HK-2 (cell line): ENCODE measurements at regions not wholly inside any gene's neighbourhood (a gene's known extent, or its start where the extent isn't known, plus 50 kb on each side); places are given as distances from the start of the nearest gene placed in this dataset.
"Not testable (repeated sequence)": the region's sequence is repeated elsewhere in the genome, so short reads cannot be mapped to it uniquely, and the experiment has no call there.

Experiments
- DNase-seq: peaks from one replicate; pipeline ENCODE4 v3.0.0-alpha.2; 2018; ENCODE audit not compliant: unreplicated experiment

DNA sequence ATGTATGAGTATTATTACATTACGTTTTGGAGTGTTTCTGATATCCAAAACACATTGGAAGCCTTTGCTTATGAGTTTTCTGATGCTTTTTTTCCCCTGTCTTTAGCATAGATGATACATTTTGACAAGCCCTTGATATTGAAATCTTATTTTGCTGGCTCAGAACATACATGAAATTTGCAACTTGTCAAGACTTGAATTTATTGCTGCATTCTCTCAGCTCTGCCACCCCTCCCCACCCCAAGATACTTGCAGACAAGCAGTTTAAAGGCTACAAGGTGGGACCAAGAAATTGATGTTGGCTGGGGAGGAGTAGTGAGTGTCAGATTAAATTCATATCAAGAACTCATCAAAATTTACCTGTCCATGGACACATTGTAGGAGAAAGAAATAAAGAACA is 160.2 kb downstream of the GJA1 start:
- no peak for DNase-seq

GRCh38 chr6:121596441-121596840 is 161.0 kb downstream of the GJA1 start:
- DNase-seq = no peak

DNA sequence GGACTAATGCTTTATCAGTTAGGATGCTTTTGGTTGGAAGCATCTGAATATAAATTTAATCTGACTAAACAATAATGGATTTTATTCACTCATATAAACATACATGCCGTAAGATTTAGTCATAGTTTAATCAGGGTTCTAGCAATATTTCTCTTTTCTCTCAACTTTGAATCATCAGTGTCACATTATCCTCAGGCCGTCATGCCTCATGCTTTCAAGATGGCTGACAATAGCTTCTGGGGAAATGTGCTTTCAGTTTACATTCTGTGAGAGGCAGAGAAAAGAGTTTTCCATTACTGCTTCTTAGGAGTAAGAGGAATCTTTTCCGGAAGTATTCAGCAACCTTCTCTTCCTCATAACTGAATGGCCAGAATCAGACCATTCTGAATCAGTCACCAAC is 162.2 kb downstream of the GJA1 start:
- DNase-seq = no peak

DNA sequence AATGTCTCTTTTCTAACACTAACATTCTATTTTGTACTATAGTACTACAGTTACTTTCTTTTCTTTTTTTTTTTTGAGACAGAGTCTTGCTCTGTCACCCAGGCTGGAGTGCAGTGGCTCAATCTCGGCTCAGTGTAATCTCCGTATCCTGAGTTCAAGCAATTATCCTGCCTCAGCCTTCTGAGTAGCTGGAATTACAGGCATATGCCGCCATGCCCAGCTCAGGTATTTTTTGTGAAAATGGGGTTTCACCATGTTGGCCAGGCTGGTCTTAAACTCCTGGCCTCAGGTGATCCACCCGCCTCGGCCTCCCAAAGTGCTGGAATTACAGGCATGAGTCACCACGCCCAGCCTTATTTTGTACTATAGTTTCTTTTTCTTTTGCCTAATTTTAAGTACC is 163.9 kb downstream of the GJA1 start:
- DNase-seq = not testable (repeated sequence)

- DNase-seq = no peak
Observed at GRCh38 chr6:121600389-121601168, 165.1 kb downstream of the GJA1 start.

GRCh38 chr6:121603486-121603885 is 168.0 kb downstream of the GJA1 start:
- no peak for DNase-seq

DNA sequence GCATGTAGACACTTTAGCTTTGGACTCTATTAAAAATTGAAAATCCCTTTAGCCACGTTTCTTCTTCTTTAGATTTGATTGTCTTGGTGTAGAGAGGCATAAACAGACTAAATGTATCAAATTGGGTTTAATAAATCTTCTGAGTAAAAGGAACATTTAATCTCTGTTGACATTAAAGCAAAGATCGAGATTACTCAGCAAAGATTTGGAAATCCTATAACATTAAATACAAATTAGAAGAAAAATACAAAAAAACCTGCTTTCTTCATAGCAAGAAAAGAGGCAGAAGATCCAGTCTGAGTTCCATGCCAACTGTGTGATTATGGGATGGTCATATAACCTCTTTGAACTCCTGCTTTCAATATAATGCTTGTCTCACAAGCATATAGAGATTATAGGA is 172.3 kb downstream of the GJA1 start:
- no peak for DNase-seq

- no peak for DNase-seq
Observed at GRCh38 chr6:121608270-121608669, 172.8 kb downstream of the GJA1 start.

GRCh38 chr6:121609281-121609680 is 173.8 kb downstream of the GJA1 start:
- no peak for DNase-seq

GRCh38 chr6:121612927-121613326 is 177.5 kb downstream of the GJA1 start:
- no peak for DNase-seq

- DNase-seq = no peak
Observed at GRCh38 chr6:121614115-121614514, 178.7 kb downstream of the GJA1 start.

- no peak for DNase-seq
Observed at GRCh38 chr6:121615493-121615892, 180.0 kb downstream of the GJA1 start.

DNA sequence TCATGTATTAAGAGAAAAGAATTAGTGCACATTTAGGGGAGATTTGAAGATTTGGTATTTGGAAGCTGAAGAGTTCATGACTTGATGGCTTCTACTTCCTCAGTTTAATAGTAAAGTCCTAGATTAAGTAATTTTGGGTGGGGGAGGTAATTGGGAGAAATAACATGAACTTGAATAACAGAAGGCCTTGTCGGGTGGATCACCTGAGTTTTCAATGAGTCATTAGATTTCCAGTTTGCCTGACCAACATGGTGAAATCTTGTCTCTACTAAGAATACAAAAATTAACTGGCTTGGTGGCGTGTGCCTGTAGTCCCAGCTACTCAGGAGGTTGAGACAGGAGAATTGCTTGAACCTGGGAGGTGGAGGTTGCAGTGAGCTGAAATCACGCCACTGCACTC is 181.0 kb downstream of the GJA1 start:
- no peak for DNase-seq

GRCh38 chr6:121617388-121617787 is 181.9 kb downstream of the GJA1 start:
- DNase-seq = no peak

DNA sequence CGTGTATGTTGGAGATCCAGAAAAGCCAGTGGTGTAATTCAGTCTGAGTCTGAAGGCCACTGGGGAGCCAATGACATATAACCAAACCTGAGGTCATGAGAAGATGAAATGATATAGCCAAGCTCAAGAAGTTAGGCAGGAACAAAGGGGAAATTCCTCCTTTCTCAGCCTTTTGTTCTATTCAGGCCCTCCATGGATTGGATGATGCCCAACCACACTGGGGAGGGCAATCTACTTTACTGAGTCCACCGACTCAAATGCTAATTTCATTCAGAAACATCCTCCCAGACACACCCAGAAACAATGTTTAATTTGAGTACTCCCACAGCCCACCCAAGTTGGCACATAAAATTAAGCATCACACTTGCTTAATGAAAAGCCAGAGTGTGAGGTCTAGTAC is 183.6 kb downstream of the GJA1 start:
- no peak for DNase-seq

DNA sequence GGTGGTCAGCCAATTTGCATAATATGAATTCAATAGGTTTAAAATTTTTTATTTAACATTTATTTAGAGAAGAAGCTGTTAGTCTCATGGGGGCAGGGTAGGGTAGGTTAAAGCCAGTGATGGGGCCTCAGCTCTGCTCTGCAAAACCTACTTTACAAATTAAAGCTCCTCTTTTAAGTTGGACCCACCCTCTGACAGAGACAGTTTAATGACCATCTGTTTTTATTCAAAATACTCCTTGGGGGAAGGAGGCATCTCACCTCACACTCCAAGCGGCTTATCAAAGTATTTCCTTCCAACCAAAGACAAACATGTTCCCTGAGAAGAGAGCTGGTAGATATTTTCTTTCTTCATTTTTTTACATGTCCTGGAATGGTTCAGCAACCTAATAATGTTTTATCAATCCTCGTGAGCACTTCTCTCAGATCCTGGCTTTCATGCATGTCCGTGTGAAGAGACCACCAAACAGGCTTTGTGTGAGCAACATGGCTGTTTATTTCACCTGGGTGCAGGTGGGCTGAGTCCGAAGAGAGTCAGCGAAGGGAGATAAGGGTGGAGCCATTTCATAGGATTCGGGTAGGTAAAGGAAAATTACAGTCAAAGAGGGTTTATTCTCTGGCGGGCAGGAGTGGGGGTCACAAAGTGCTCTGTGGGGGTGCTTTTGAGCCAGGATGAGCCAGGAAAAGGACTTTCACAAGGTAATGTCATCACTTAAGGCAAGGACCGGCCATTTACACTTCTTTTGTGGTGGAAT is 184.7 kb downstream of the GJA1 start:
- DNase-seq = no peak

GRCh38 chr6:121627761-121628160 is 192.3 kb downstream of the GJA1 start:
- DNase-seq = no peak

DNA sequence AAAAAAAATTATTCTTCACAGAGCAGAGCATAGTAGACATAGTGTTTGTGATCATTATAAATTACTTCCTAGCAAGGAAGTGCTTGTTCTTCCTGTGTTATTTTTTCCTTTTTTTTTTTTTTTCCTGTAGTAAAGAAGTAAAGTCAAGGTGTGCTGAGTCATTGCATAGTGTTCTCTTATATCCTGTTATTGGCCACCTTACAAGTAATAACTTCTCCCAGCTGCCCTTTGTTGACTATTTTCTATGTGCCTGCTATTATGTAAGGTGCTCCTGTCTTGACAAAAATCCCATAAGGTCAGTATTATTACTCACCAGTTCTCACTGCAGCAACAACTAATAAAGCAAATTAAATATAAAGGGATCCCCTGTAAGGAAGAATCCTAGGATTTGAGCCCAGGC is 195.3 kb downstream of the GJA1 start:
- no peak for DNase-seq

DNA sequence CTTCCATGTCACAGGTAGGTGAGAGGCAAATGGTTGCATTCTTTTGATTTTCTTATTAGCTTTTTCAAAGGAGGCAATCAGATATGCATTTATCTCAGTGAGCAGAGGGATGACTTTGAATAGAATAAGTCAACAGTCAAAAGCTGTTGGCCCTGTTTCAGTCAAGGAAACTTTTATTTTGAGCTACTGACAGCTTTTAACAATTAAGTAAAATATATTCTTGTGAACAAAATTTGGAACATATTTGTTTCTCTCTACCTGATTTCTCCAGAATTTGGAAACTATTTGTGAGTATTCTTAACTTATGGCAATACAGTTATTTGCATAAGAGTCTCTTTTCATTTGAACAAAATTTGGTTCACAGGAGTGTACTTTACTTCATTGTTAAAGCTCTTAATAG is 196.3 kb downstream of the GJA1 start:
- not testable (repeated sequence) for DNase-seq

- DNase-seq = no peak
Observed at GRCh38 chr6:121633309-121633708, 197.9 kb downstream of the GJA1 start.

DNA sequence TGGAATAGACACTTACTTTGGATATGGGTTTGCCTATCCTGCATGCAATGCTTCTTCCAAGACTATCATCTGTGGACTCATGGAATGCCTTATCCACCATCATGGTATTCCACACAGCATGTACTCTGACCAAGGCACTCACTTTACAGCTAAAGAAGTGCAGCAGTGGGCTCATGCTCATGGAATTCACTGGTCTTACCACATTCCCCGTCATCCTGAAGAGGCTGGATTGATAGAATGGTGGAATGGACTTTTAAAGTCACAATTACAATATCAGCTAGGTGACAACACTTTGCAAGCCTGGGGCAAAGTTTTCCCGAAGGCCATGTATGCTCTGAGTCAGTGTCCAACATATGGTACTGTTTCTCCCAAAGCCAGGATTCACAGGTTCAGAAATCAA is 199.1 kb downstream of the GJA1 start:
- DNase-seq = not testable (repeated sequence)

DNA sequence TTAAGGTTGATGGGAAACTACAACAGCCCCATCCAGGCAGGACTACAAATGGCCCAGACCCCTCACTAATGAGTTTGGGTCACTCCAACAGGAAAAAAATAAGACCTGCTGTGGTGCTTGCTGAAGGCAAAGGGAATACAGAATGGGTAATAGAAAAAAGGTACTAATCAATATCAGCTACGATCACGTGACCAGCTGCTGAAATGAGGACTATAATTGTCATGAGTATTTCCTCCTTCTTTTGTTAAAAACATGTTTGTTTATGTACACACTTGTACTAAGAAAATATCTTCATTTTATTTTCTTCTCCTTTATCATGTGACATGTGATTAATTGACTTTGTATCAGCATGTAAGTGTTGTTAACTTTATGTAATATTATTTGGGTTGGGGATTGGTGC is 199.9 kb downstream of the GJA1 start:
- no peak for DNase-seq

- DNase-seq = not testable (repeated sequence)
Observed at GRCh38 chr6:121636217-121636616, 200.8 kb downstream of the GJA1 start.
